Panc1 (cell line): ENCODE measurements at regions not wholly inside any gene's neighbourhood (a gene's known extent, or its start where the extent isn't known, plus 50 kb on each side); places are given as distances from the start of the nearest gene placed in this dataset.

ENCODE experiments used
- ATAC-seq: fragments of 200-7000 bp; cut with Tn5 transposase; 2 replicates; pipeline ENCODE4 v1.9.1; 2020; ENCODE audit warnings: mild to moderate bottlenecking, moderate library complexity
- BruUV-seq: library from RNA; stranded (reverse); fragments of 400-500 nt; replicated peaks from 2 replicates; lab custom pipeline; 2021; lab: Mats Ljungman, UMichigan
- CTCF ChIA-PET: fragments of 300-600 bp; sonication (Branson Sonifier 250); formaldehyde crosslinking; loops from one replicate; lab custom pipeline; 2022; ENCODE audit warnings: antibody characterized with exemption; lab: Charles Lee
- POLR2A ChIA-PET: fragments of 300-600 bp; sonication (Branson Sonifier 250); formaldehyde crosslinking; loops from one replicate; lab custom pipeline; 2022; ENCODE audit warnings: antibody characterized with exemption; lab: Charles Lee
- DNase-seq: peaks from one replicate; pipeline ENCODE4 v3.0.0-alpha.2; 2010; ENCODE audit warnings: low read depth, low spot score
- H3K27ac ChIP-seq: 2 replicates; pipeline ENCODE4 v1.5.1; 2011; ENCODE audit warnings: mild to moderate bottlenecking, low read length, inconsistent platforms
- H3K27me3 ChIP-seq: fragments of 200-500 bp; sonication (Bioruptor generic); 2 replicates; pipeline ENCODE4 v1.6.0; 2014; ENCODE audit warnings: low read length, inconsistent platforms; ENCODE audit not compliant: control insufficient read depth, insufficient read depth
- H3K36me3 ChIP-seq: fragments of 200-500 bp; sonication (Bioruptor generic); 2 replicates; pipeline ENCODE4 v1.5.1; 2014; ENCODE audit warnings: inconsistent platforms, mild to moderate bottlenecking, low read length, moderate library complexity; ENCODE audit not compliant: control insufficient read depth, insufficient read depth
- H3K4me1 ChIP-seq: 2 replicates; pipeline ENCODE4 v1.5.1; 2011; ENCODE audit warnings: inconsistent platforms, mild to moderate bottlenecking, low read length, moderate library complexity; ENCODE audit not compliant: control insufficient read depth, insufficient read depth
- H3K4me3 ChIP-seq, 2 experiments: 2 replicates each; pipeline ENCODE4 v1.5.1; 2011 to 2012; ENCODE audit warnings: low read depth in 2 of 2, low read length in 2 of 2, mild to moderate bottlenecking in 2 of 2, inconsistent platforms in 1 of 2, moderate library complexity in 1 of 2
- H3K9me3 ChIP-seq: fragments of 200-500 bp; sonication (Bioruptor generic); 2 replicates; pipeline ENCODE4 v1.5.1; 2014; ENCODE audit warnings: low read depth, mild to moderate bottlenecking, inconsistent platforms, low read length, moderate library complexity; ENCODE audit not compliant: control insufficient read depth, insufficient read depth
- CTCF ChIP-seq: fragments of 450-650 bp; IDR thresholded peaks from 2 replicates; pipeline ENCODE4 v1.5.1; 2017; ENCODE audit warnings: mild to moderate bottlenecking
- POLR2AphosphoS5 ChIP-seq: IDR thresholded peaks from 2 replicates; pipeline ENCODE4 v1.6.1; 2012; ENCODE audit warnings: mild to moderate bottlenecking, low read depth, low read length, moderate library complexity
- REST ChIP-seq, 2 experiments: IDR thresholded peaks; 2 replicates each; pipeline ENCODE4 v1.6.1; 2011 to 2012; ENCODE audit warnings: low read depth in 2 of 2, control low read depth in 1 of 2, low read length in 1 of 2, mild to moderate bottlenecking in 1 of 2, moderate library complexity in 1 of 2; ENCODE audit not compliant: insufficient read depth in 1 of 2
- SIN3A ChIP-seq: IDR thresholded peaks from 2 replicates; pipeline ENCODE4 v1.6.1; 2012; ENCODE audit warnings: low read depth, mild to moderate bottlenecking, low read length, moderate library complexity, borderline replicate concordance; ENCODE audit not compliant: insufficient read depth
- TCF7L2 ChIP-seq: IDR thresholded peaks from 2 replicates; pipeline ENCODE4 v1.6.1; 2011; ENCODE audit warnings: mild to moderate bottlenecking, low read depth, low read length, inconsistent platforms
- in situ Hi-C: cut with HindIII; loops from 2 replicates; pipeline ENCODE4 v1.10.0; 2016; ENCODE audit warnings: low sequenced_read_pairs, low pct_unique_long_range_greater_than_20kb
- intact Hi-C: fragments of 100-400 bp; cut with micrococcal nuclease; formaldehyde crosslinking; loops from one replicate; pipeline ENCODE4 v1.10.0; 2022; ENCODE audit not compliant: unreplicated experiment

DNA sequence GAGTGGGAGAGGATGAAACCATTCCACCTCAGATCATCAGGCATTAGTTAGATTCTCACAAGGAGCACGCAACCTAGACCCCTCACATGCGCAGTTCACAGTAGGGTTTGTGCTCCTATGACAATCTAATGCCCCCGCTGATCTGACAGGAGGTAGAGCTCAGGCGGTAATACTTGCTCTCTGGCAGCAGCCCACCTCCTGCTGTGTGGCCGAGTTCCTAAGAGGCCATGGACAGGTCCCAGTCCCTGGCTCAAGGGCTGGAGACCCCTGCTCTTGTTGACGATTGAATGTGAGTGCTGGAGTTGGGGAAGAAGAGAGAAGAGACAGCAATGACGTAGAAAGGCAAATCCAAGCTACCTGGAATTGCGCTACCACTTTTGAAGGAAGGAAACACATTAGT lies 267.2 kb downstream of the TFEC start:
- intact Hi-C loops = no loop called here
- no peaks in the 10 kb centered on the region for H3K9me3 ChIP-seq
- no peaks in the 10 kb centered on the region for H3K36me3 ChIP-seq
- CTCF ChIA-PET = no interaction called here
- in situ Hi-C loops = no loop called here
- POLR2A ChIA-PET = no interaction called here
- DNase-seq = no peak
- no TSS peak for BruUV-seq
- no peak overlapping the region for H3K27ac ChIP-seq
- no peak overlapping the region for H3K4me3 ChIP-seq
- H3K4me1 ChIP-seq = no peaks in the 10 kb centered on the region
- TF ChIP-seq SIN3A (no peak), REST (IDR thresholded peaks at IDR 0.05; ENCODE audit: insufficient read depth in 1 of 2, low read depth in 2 of 2, low read length in 1 of 2) (no peak), CTCF (no peak), TCF7L2 (no peak), POLR2AphosphoS5 (no peak)
- ATAC-seq = no peak
- H3K27me3 ChIP-seq = no peaks in the 10 kb centered on the region

- DNase-seq (no peak), ATAC-seq (no peak)
- H3K27ac ChIP-seq = no peak overlapping the region
- no peaks in the 10 kb centered on the region for H3K27me3 ChIP-seq
- ChIA-PET POLR2A (no interaction called here), CTCF (no interaction called here)
- H3K9me3 ChIP-seq = no peaks in the 10 kb centered on the region
- BruUV-seq = no TSS peak
- in situ Hi-C loops (no loop called here), intact Hi-C loops (no loop called here)
- no peaks in the 10 kb centered on the region for H3K4me1 ChIP-seq
- no peak overlapping the region for H3K4me3 ChIP-seq
- TF ChIP-seq TCF7L2 (no peak), REST (IDR thresholded peaks at IDR 0.05; ENCODE audit: insufficient read depth in 1 of 2, low read depth in 2 of 2, low read length in 1 of 2) (no peak), CTCF (no peak), SIN3A (no peak), POLR2AphosphoS5 (no peak)
- H3K36me3 ChIP-seq = no peaks in the 10 kb centered on the region
Observed at GRCh38 chr7:115758025-115758424, 272.5 kb downstream of the TFEC start.
